Nephron (organoid): ENCODE measurements at regions not wholly inside any gene's neighbourhood (a gene's known extent, or its start where the extent isn't known, plus 50 kb on each side); places are given as distances from the start of the nearest gene placed in this dataset.
A peak's percentile ranks its signal among the peaks of the same experiment; 100 is the strongest.

Experiments used
- H3K27ac Mint-ChIP-seq, 3 experiments: 2 replicates each; pipeline ENCODE4 v1.8.0; 2020; ENCODE audit warnings: mixed read lengths in 3 of 3, mild to moderate bottlenecking in 2 of 3, moderate library complexity in 1 of 3
- H3K27me3 Mint-ChIP-seq: 2 replicates; pipeline ENCODE4 v1.8.0; 2021; ENCODE audit warnings: low read depth, mild to moderate bottlenecking, moderate library complexity, mixed read lengths
- H3K36me3 Mint-ChIP-seq: 2 replicates; pipeline ENCODE4 v1.8.0; 2020; ENCODE audit warnings: low read depth, mixed read lengths
- H3K4me1 Mint-ChIP-seq: 2 replicates; pipeline ENCODE4 v1.8.0; 2020; ENCODE audit warnings: mixed read lengths
- H3K4me3 Mint-ChIP-seq, 3 experiments: 2 replicates each; pipeline ENCODE4 v1.8.0; 2020; ENCODE audit warnings: mild to moderate bottlenecking in 3 of 3, mixed read lengths in 3 of 3, moderate library complexity in 2 of 3
- H3K9me3 Mint-ChIP-seq: 2 replicates; pipeline ENCODE4 v1.8.0; 2020; ENCODE audit warnings: mixed read lengths
- CTCF ChIP-seq, 3 experiments: fragments of 200-600 bp; sonication (generic); IDR thresholded peaks; one replicate each; pipeline ENCODE4 v1.5.0; 2021; ENCODE audit warnings: antibody characterized with exemption in 3 of 3; ENCODE audit not compliant: unreplicated experiment in 3 of 3

GRCh38 chr9:88892724-88893123 lies 98.5 kb upstream of the S1PR3 start:
- Mint-ChIP-seq H3K4me3 (peak overlapping the region in 1 of 3 experiments; percentile 21), H3K4me1 (peaks cover 33% of the 10 kb centered on the region), H3K36me3 (no peaks in the 10 kb centered on the region), H3K27me3 (peaks cover 3% of the 10 kb centered on the region), H3K27ac (peak overlapping the region; percentile 75 to 86 (median 82)), H3K9me3 (no peaks in the 10 kb centered on the region)
- no peak for TF ChIP-seq CTCF (IDR thresholded peaks at IDR 0.05; ENCODE audit: unreplicated experiment in 3 of 3)

GRCh38 chr9:88897081-88897480 lies 94.2 kb upstream of the S1PR3 start:
- Mint-ChIP-seq H3K27ac (no peak overlapping the region), H3K4me1 (peaks cover 19% of the 10 kb centered on the region)

GRCh38 chr9:88898039-88898720 lies 93.1 kb upstream of the S1PR3 start:
- Mint-ChIP-seq H3K9me3 (no peaks in the 10 kb centered on the region), H3K36me3 (no peaks in the 10 kb centered on the region), H3K4me1 (peaks cover 8% of the 10 kb centered on the region), H3K4me3 (no peak overlapping the region), H3K27ac (no peak overlapping the region), H3K27me3 (no peaks in the 10 kb centered on the region)
- TF ChIP-seq CTCF (IDR thresholded peaks at IDR 0.05; ENCODE audit: unreplicated experiment in 3 of 3), result no peak

More at GRCh38 chr9:88897081-88897480, 94.2 kb upstream of the S1PR3 start:
- Mint-ChIP-seq H3K9me3 (no peaks in the 10 kb centered on the region), H3K4me3 (no peak overlapping the region), H3K27me3 (no peaks in the 10 kb centered on the region), H3K36me3 (no peaks in the 10 kb centered on the region)
- TF ChIP-seq CTCF (IDR thresholded peaks at IDR 0.05; ENCODE audit: unreplicated experiment in 3 of 3), result no peak

- H3K27me3 Mint-ChIP-seq, result no peaks in the 10 kb centered on the region
- H3K9me3 Mint-ChIP-seq, result peaks cover 30% of the 10 kb centered on the region
- H3K4me1 Mint-ChIP-seq, result no peaks in the 10 kb centered on the region
- no peak overlapping the region for H3K27ac Mint-ChIP-seq
- no peak for TF ChIP-seq CTCF (IDR thresholded peaks at IDR 0.05; ENCODE audit: unreplicated experiment in 3 of 3)
- H3K4me3 Mint-ChIP-seq, result no peak overlapping the region
- no peaks in the 10 kb centered on the region for H3K36me3 Mint-ChIP-seq
Measured at GRCh38 chr9:88905506-88905905, 85.8 kb upstream of the S1PR3 start.

GRCh38 chr9:88915916-88916315 lies 75.4 kb upstream of the S1PR3 start:
- H3K36me3 Mint-ChIP-seq, result peaks cover 6% of the 10 kb centered on the region
- peak overlapping the region in 2 of 3 experiments; percentile 32 to 88 for H3K27ac Mint-ChIP-seq
- H3K27me3 Mint-ChIP-seq, result no peaks in the 10 kb centered on the region
- H3K9me3 Mint-ChIP-seq, result peaks cover 26% of the 10 kb centered on the region
- TF ChIP-seq CTCF (IDR thresholded peaks at IDR 0.05; ENCODE audit: unreplicated experiment in 3 of 3), result no peak
- peaks cover 10% of the 10 kb centered on the region for H3K4me1 Mint-ChIP-seq
- no peak overlapping the region for H3K4me3 Mint-ChIP-seq

GRCh38 chr9:88916894-88917293 lies 74.4 kb upstream of the S1PR3 start:
- H3K4me3 Mint-ChIP-seq, result no peak overlapping the region
- no peaks in the 10 kb centered on the region for H3K27me3 Mint-ChIP-seq
- H3K9me3 Mint-ChIP-seq, result peaks cover 26% of the 10 kb centered on the region
- TF ChIP-seq CTCF (IDR thresholded peaks at IDR 0.05; ENCODE audit: unreplicated experiment in 3 of 3), result no peak
- H3K36me3 Mint-ChIP-seq, result peaks cover 6% of the 10 kb centered on the region
- peaks cover 10% of the 10 kb centered on the region for H3K4me1 Mint-ChIP-seq
- H3K27ac Mint-ChIP-seq, result no peak overlapping the region
